Neural progenitor cell (in vitro differentiated cells): ENCODE measurements at regions not wholly inside any gene's neighbourhood (a gene's known extent, or its start where the extent isn't known, plus 50 kb on each side); places are given as distances from the start of the nearest gene placed in this dataset.

Source experiments
- DNase-seq: peaks from one replicate; pipeline ENCODE4 v3.0.0-alpha.2; 2016; ENCODE audit warnings: low spot score
- H2AFZ ChIP-seq: fragments of 200-600 bp; sonication (generic); replicated peaks from 2 replicates; pipeline ENCODE4 v1.6.1; 2016; ENCODE audit warnings: antibody characterized with exemption
- H3F3A ChIP-seq: fragments of 200-600 bp; sonication (generic); 2 replicates; pipeline ENCODE4 v1.6.1; 2016; ENCODE audit warnings: antibody characterized with exemption, low read depth
- H3K27ac ChIP-seq: fragments of 200-600 bp; sonication (generic); 2 replicates; pipeline ENCODE4 v1.5.1; 2016; ENCODE audit warnings: mild to moderate bottlenecking
- H3K27me3 ChIP-seq: fragments of 200-600 bp; sonication (generic); 2 replicates; pipeline ENCODE4 v1.6.1; 2016; ENCODE audit warnings: mild to moderate bottlenecking, moderate library complexity
- H3K36me3 ChIP-seq: fragments of 200-600 bp; sonication (generic); 2 replicates; pipeline ENCODE4 v1.5.1; 2016
- H3K4me1 ChIP-seq: fragments of 200-600 bp; sonication (generic); 2 replicates; pipeline ENCODE4 v1.6.1; 2016; ENCODE audit warnings: mixed run types
- H3K4me2 ChIP-seq: fragments of 200-600 bp; sonication (generic); 2 replicates; pipeline ENCODE4 v1.6.1; 2016
- H3K4me3 ChIP-seq: fragments of 200-600 bp; sonication (generic); 2 replicates; pipeline ENCODE4 v1.5.1; 2016
- H3K79me2 ChIP-seq: fragments of 200-600 bp; sonication (generic); 2 replicates; pipeline ENCODE4 v1.6.1; 2016; ENCODE audit warnings: low read depth
- H3K9ac ChIP-seq: fragments of 200-600 bp; sonication (generic); 2 replicates; pipeline ENCODE4 v1.6.1; 2016
- H3K9me3 ChIP-seq: fragments of 200-600 bp; sonication (generic); 2 replicates; pipeline ENCODE4 v1.5.1; 2016; ENCODE audit warnings: low read depth
- H4K20me1 ChIP-seq: fragments of 200-600 bp; sonication (generic); 2 replicates; pipeline ENCODE4 v1.6.1; 2016; ENCODE audit warnings: low read depth
- H3K27ac Mint-ChIP-seq: 3 replicates; pipeline ENCODE4 v1.8.0; 2021; ENCODE audit warnings: mixed read lengths
- H3K27me3 Mint-ChIP-seq: 2 replicates; pipeline ENCODE4 v1.8.0; 2022; ENCODE audit warnings: low read depth, mild to moderate bottlenecking, inconsistent platforms, moderate library complexity, mixed read lengths; ENCODE audit not compliant: insufficient read depth
- H3K36me3 Mint-ChIP-seq: 3 replicates; pipeline ENCODE4 v1.8.0; 2021; ENCODE audit warnings: mixed read lengths
- H3K4me1 Mint-ChIP-seq: 3 replicates; pipeline ENCODE4 v1.8.0; 2021; ENCODE audit warnings: mixed read lengths
- H3K4me3 Mint-ChIP-seq: 3 replicates; pipeline ENCODE4 v1.8.0; 2021; ENCODE audit warnings: mild to moderate bottlenecking, moderate library complexity, mixed read lengths
- H3K9me3 Mint-ChIP-seq: 3 replicates; pipeline ENCODE4 v1.8.0; 2020; ENCODE audit warnings: mixed read lengths
- CTCF ChIP-seq: fragments of 200-600 bp; sonication (generic); IDR thresholded peaks from 2 replicates; pipeline ENCODE4 v1.5.1; 2017; ENCODE audit warnings: antibody characterized with exemption, mild to moderate bottlenecking
- EZH2 ChIP-seq: fragments of 200-600 bp; sonication (generic); IDR thresholded peaks from 2 replicates; pipeline ENCODE4 v1.6.1; 2017; ENCODE audit warnings: antibody characterized with exemption, mild to moderate bottlenecking, moderate library complexity
- EZH2phosphoT487 ChIP-seq: fragments of 200-600 bp; sonication (generic); IDR thresholded peaks from 2 replicates; pipeline ENCODE4 v1.6.1; 2017; ENCODE audit warnings: antibody characterized with exemption

- Mint-ChIP-seq H3K27me3 (no peaks in the 10 kb centered on the region), H3K4me3 (no peak overlapping the region), H3K4me1 (peaks cover under 1% of the 10 kb centered on the region), H3K27ac (no peak overlapping the region), H3K9me3 (peaks cover 7% of the 10 kb centered on the region), H3K36me3 (no peaks in the 10 kb centered on the region)
- Histone ChIP-seq H2AFZ (no peak overlapping the region), H3K27me3 (no peaks in the 10 kb centered on the region), H3K79me2 (no peaks in the 10 kb centered on the region), H3K4me2 (no peak overlapping the region), H3K4me1 (no peaks in the 10 kb centered on the region), H3K27ac (no peak overlapping the region), H3K36me3 (no peaks in the 10 kb centered on the region), H3F3A (no peaks in the 10 kb centered on the region), H3K9me3 (no peaks in the 10 kb centered on the region), H3K9ac (no peak overlapping the region), H4K20me1 (no peaks in the 10 kb centered on the region), H3K4me3 (no peak overlapping the region)
- TF ChIP-seq CTCF, result no peak
- no peak for TF ChIP-seq EZH2
- no peak for TF ChIP-seq EZH2phosphoT487
- DNase-seq, result no peak
These were observed 89.3 kb downstream of the C13orf42 start for GRCh38 chr13:51021811-51022210.

GRCh38 chr13:51020600-51020999 lies 90.5 kb downstream of the C13orf42 start:
- Mint-ChIP-seq H3K9me3 (peaks cover 7% of the 10 kb centered on the region), H3K27ac (no peak overlapping the region), H3K36me3 (no peaks in the 10 kb centered on the region), H3K4me1 (peaks cover 3% of the 10 kb centered on the region), H3K27me3 (no peaks in the 10 kb centered on the region), H3K4me3 (no peak overlapping the region)
- Histone ChIP-seq H4K20me1 (no peaks in the 10 kb centered on the region), H3K36me3 (no peaks in the 10 kb centered on the region), H3K79me2 (no peaks in the 10 kb centered on the region), H3K4me2 (no peak overlapping the region), H3K27me3 (no peaks in the 10 kb centered on the region), H3F3A (no peaks in the 10 kb centered on the region), H2AFZ (no peak overlapping the region), H3K4me3 (no peak overlapping the region), H3K27ac (no peak overlapping the region), H3K4me1 (no peaks in the 10 kb centered on the region), H3K9me3 (no peaks in the 10 kb centered on the region), H3K9ac (no peak overlapping the region)
- DNase-seq, result no peak
- TF ChIP-seq CTCF, result no peak
- TF ChIP-seq EZH2, result no peak
- no peak for TF ChIP-seq EZH2phosphoT487

GRCh38 chr13:51019026-51019425 lies 92.0 kb downstream of the C13orf42 start:
- Histone ChIP-seq H3K36me3 (no peaks in the 10 kb centered on the region), H3K9me3 (no peaks in the 10 kb centered on the region), H4K20me1 (no peaks in the 10 kb centered on the region), H3K79me2 (no peaks in the 10 kb centered on the region), H3K9ac (no peak overlapping the region), H3K4me3 (no peak overlapping the region), H3K27ac (no peak overlapping the region), H3K4me2 (no peak overlapping the region), H2AFZ (no peak overlapping the region), H3K4me1 (no peaks in the 10 kb centered on the region), H3F3A (no peaks in the 10 kb centered on the region), H3K27me3 (no peaks in the 10 kb centered on the region)
- Mint-ChIP-seq H3K27ac (no peak overlapping the region), H3K27me3 (no peaks in the 10 kb centered on the region), H3K36me3 (no peaks in the 10 kb centered on the region), H3K4me1 (peaks cover 3% of the 10 kb centered on the region), H3K4me3 (no peak overlapping the region), H3K9me3 (peaks cover 8% of the 10 kb centered on the region)
- no peak for TF ChIP-seq CTCF
- DNase-seq, result no peak

GRCh38 chr13:51017516-51017915 lies 93.6 kb downstream of the C13orf42 start:
- no peak overlapping the region for H3K27ac Mint-ChIP-seq
- peaks cover 3% of the 10 kb centered on the region for H3K4me1 Mint-ChIP-seq
- Histone ChIP-seq H2AFZ (no peak overlapping the region), H3K9me3 (peaks cover 9% of the 10 kb centered on the region), H3K27me3 (no peaks in the 10 kb centered on the region), H3K4me3 (no peak overlapping the region), H3K27ac (no peak overlapping the region), H3K9ac (no peak overlapping the region), H3K36me3 (no peaks in the 10 kb centered on the region), H3K79me2 (no peaks in the 10 kb centered on the region), H3K4me2 (no peak overlapping the region), H4K20me1 (no peaks in the 10 kb centered on the region), H3F3A (no peaks in the 10 kb centered on the region), H3K4me1 (no peaks in the 10 kb centered on the region)
- TF ChIP-seq EZH2, result no peak
- DNase-seq, result no peak
- H3K27me3 Mint-ChIP-seq, result no peaks in the 10 kb centered on the region
- peaks cover 11% of the 10 kb centered on the region for H3K9me3 Mint-ChIP-seq
- H3K4me3 Mint-ChIP-seq, result no peak overlapping the region
- H3K36me3 Mint-ChIP-seq, result no peaks in the 10 kb centered on the region
